CD14-positive monocyte (primary cell): ENCODE measurements at regions not wholly inside any gene's neighbourhood (a gene's known extent, or its start where the extent isn't known, plus 50 kb on each side); places are given as distances from the start of the nearest gene placed in this dataset.

Experiments used
- DNase-seq, 3 donors: peaks; one replicate each; pipeline ENCODE4 v3.0.0-alpha.2; 2011 to 2022
- H2AFZ ChIP-seq: 2 replicates; pipeline ENCODE4 v1.6.0; 2012; ENCODE audit warnings: mild to moderate bottlenecking, low read depth, low read length, inconsistent platforms; ENCODE audit not compliant: insufficient read depth, poor library complexity, severe bottlenecking
- H3K27ac ChIP-seq, 2 donors: 1 replicate in 1 of 2; 2 replicates in 1 of 2; pipeline ENCODE4 v1.5.1; 2012 to 2013; ENCODE audit warnings: low read length in 2 of 2, control low read depth in 1 of 2, inconsistent platforms in 1 of 2, low read depth in 1 of 2, mild to moderate bottlenecking in 1 of 2
- H3K27me3 ChIP-seq, 2 donors: one replicate each; pipeline versions ENCODE4 v1.6.0 to v1.6.1; 2011 to 2013; ENCODE audit warnings: low read length in 2 of 2; ENCODE audit not compliant: control insufficient read depth in 2 of 2, insufficient read depth in 2 of 2
- H3K36me3 ChIP-seq, 2 donors: replicated peaks in 1 of 2; 1 replicate in 1 of 2; 2 replicates in 1 of 2; pipeline versions ENCODE4 v1.5.1 to v1.6.1; 2012 to 2013; ENCODE audit warnings: low read length in 2 of 2, control low read depth in 1 of 2, inconsistent platforms in 1 of 2, mild to moderate bottlenecking in 1 of 2; ENCODE audit not compliant: insufficient read depth in 2 of 2, control insufficient read depth in 1 of 2
- H3K4me1 ChIP-seq, 2 donors: 1 replicate in 1 of 2; 2 replicates in 1 of 2; pipeline versions ENCODE4 v1.5.1 to v1.6.1; 2012 to 2013; ENCODE audit warnings: low read length in 2 of 2, control low read depth in 1 of 2, inconsistent platforms in 1 of 2, mild to moderate bottlenecking in 1 of 2, moderate library complexity in 1 of 2; ENCODE audit not compliant: insufficient read depth in 2 of 2, control insufficient read depth in 1 of 2
- H3K4me2 ChIP-seq: replicated peaks from 2 replicates; pipeline ENCODE3; 2012; ENCODE audit warnings: low read length, moderate library complexity, mild to moderate bottlenecking; ENCODE audit not compliant: poor library complexity, severe bottlenecking; ENCODE audit errors: extremely low read depth
- H3K4me3 ChIP-seq, 3 experiments: fragments of 200-600 bp in 1 of 3; sonication (generic) in 1 of 3; replicated peaks in 1 of 3; 1 replicate in 2 of 3; 2 replicates in 1 of 3; pipeline ENCODE4 v1.5.1; 2011 to 2013; ENCODE audit warnings: low read length in 3 of 3, mild to moderate bottlenecking in 3 of 3, control low read depth in 2 of 3, low read depth in 2 of 3, inconsistent platforms in 1 of 3, moderate library complexity in 1 of 3
- H3K79me2 ChIP-seq: 2 replicates; pipeline ENCODE4 v1.6.0; 2012; ENCODE audit warnings: mild to moderate bottlenecking, control low read depth, inconsistent platforms, low read length, moderate library complexity; ENCODE audit not compliant: insufficient read depth
- H3K9ac ChIP-seq: 2 replicates; pipeline ENCODE4 v1.6.0; 2017; ENCODE audit warnings: low read length, mild to moderate bottlenecking; ENCODE audit not compliant: insufficient read depth, poor library complexity, severe bottlenecking
- H3K9me3 ChIP-seq, 2 donors: replicated peaks in 1 of 2; 1 replicate in 1 of 2; 2 replicates in 1 of 2; pipeline versions ENCODE4 v1.5.1 to v1.6.1; 2012 to 2013; ENCODE audit warnings: low read length in 2 of 2, control low read depth in 1 of 2; ENCODE audit not compliant: control insufficient read depth in 1 of 2, insufficient read depth in 1 of 2
- H4K20me1 ChIP-seq: 2 replicates; pipeline ENCODE4 v1.6.0; 2012; ENCODE audit warnings: mild to moderate bottlenecking, low read length, control low read depth, moderate library complexity; ENCODE audit not compliant: insufficient read depth
- H3K27ac Mint-ChIP-seq, 7 donors: one replicate each; pipeline ENCODE4 v1.8.0; 2020; ENCODE audit warnings: mild to moderate bottlenecking in 7 of 7, mixed read lengths in 7 of 7, moderate library complexity in 6 of 7, inconsistent platforms in 2 of 7
- H3K27me3 Mint-ChIP-seq, 3 donors: one replicate each; pipeline ENCODE4 v1.8.0; 2021 to 2022; ENCODE audit warnings: low read depth in 3 of 3, mild to moderate bottlenecking in 3 of 3, mixed read lengths in 3 of 3, moderate library complexity in 3 of 3, inconsistent platforms in 1 of 3
- H3K36me3 Mint-ChIP-seq, 2 donors: one replicate each; pipeline ENCODE4 v1.8.0; 2020; ENCODE audit warnings: mixed read lengths in 2 of 2, inconsistent platforms in 1 of 2, mild to moderate bottlenecking in 1 of 2
- H3K4me1 Mint-ChIP-seq: one replicate; pipeline ENCODE4 v1.8.0; 2020; ENCODE audit warnings: mild to moderate bottlenecking, mixed read lengths
- H3K4me3 Mint-ChIP-seq, 2 donors: one replicate each; pipeline ENCODE4 v1.8.0; 2020; ENCODE audit warnings: mild to moderate bottlenecking in 2 of 2, mixed read lengths in 2 of 2, moderate library complexity in 1 of 2
- H3K9me3 Mint-ChIP-seq, 7 donors: one replicate each; pipeline ENCODE4 v1.8.0; 2020 to 2022; ENCODE audit warnings: mixed read lengths in 7 of 7, mild to moderate bottlenecking in 6 of 7, moderate library complexity in 6 of 7, inconsistent platforms in 2 of 7
- WGBS: methylation state at CpG from one replicate; pipeline ENCODE4 v1.1.5; 2013; ENCODE audit warnings: missing lambda C conversion rate; ENCODE audit not compliant: insufficient coverage; 5-methylcytosine and 5-hydroxymethylcytosine counted together
- intact Hi-C, 2 donors: fragments of 100-400 bp; cut with micrococcal nuclease; formaldehyde crosslinking; loops; one replicate each; pipeline versions ENCODE4 v1.15.0 to v1.15.1; 2023
- TF ChIP-seq, protein P1 (sequence below): fragments of 200-600 bp; IDR thresholded peaks from one replicate; pipeline ENCODE4 v1.8.0; 2022; ENCODE audit warnings: antibody characterized with exemption, mild to moderate bottlenecking

- Mint-ChIP-seq H3K4me3 (no peak overlapping the region), H3K36me3 (no peaks in the 10 kb centered on the region), H3K27ac (no peak overlapping the region), H3K27me3 (peaks cover 0 to 2% (median 0%) of the 10 kb centered on the region in 3 donors), H3K4me1 (no peaks in the 10 kb centered on the region), H3K9me3 (peaks cover 0 to 3% (median 0%) of the 10 kb centered on the region in 7 donors)
- Histone ChIP-seq H3K4me1 (no peaks in the 10 kb centered on the region), H3K27me3 (no peaks in the 10 kb centered on the region), H2AFZ (no peak overlapping the region), H3K4me2 (no peak overlapping the region), H3K9ac (no peak overlapping the region), H4K20me1 (no peaks in the 10 kb centered on the region), H3K79me2 (no peaks in the 10 kb centered on the region), H3K9me3 (no peaks in the 10 kb centered on the region), H3K4me3 (no peak overlapping the region), H3K36me3 (no peaks in the 10 kb centered on the region), H3K27ac (no peak overlapping the region)
- intact Hi-C loops: no loop called here
- TF ChIP-seq, protein P1, sequence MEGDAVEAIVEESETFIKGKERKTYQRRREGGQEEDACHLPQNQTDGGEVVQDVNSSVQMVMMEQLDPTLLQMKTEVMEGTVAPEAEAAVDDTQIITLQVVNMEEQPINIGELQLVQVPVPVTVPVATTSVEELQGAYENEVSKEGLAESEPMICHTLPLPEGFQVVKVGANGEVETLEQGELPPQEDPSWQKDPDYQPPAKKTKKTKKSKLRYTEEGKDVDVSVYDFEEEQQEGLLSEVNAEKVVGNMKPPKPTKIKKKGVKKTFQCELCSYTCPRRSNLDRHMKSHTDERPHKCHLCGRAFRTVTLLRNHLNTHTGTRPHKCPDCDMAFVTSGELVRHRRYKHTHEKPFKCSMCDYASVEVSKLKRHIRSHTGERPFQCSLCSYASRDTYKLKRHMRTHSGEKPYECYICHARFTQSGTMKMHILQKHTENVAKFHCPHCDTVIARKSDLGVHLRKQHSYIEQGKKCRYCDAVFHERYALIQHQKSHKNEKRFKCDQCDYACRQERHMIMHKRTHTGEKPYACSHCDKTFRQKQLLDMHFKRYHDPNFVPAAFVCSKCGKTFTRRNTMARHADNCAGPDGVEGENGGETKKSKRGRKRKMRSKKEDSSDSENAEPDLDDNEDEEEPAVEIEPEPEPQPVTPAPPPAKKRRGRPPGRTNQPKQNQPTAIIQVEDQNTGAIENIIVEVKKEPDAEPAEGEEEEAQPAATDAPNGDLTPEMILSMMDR: no peak
- no CpG with 5 or more reads among the region's 1 CpG for WGBS
- DNase-seq: no peak
Measured at GRCh38 chr6:126826166-126826714, 292.2 kb upstream of the RSPO3 start.

DNA sequence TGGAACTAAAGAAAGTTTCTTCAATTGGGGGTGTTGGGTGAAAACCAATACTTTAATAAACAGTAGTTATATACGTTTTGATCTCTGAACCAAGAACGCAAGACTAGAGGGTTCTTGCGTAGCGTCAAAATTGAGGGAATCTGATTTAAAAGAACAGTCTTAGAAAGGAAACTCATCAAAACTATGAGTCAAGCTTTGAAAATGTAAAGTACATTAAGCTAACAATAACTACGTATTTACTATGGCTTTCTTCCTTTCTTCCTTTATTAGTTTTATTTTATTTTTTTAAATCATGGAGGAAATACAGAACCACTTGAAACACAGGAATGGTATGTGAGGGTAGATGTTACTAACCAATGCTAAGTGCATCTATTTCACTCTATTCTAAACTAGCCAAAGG lies 287.0 kb upstream of the RSPO3 start:
- Histone ChIP-seq H3K4me3 (no peak overlapping the region), H3K4me2 (no peak overlapping the region), H3K36me3 (no peaks in the 10 kb centered on the region), H4K20me1 (no peaks in the 10 kb centered on the region), H3K4me1 (no peaks in the 10 kb centered on the region), H3K9me3 (no peaks in the 10 kb centered on the region), H3K9ac (no peak overlapping the region), H3K27me3 (no peaks in the 10 kb centered on the region), H2AFZ (no peak overlapping the region), H3K79me2 (no peaks in the 10 kb centered on the region), H3K27ac (no peak overlapping the region)
- Mint-ChIP-seq H3K4me1 (no peaks in the 10 kb centered on the region), H3K27ac (no peak overlapping the region), H3K27me3 (peaks cover 0 to 2% (median 2%) of the 10 kb centered on the region in 3 donors), H3K36me3 (no peaks in the 10 kb centered on the region), H3K4me3 (no peak overlapping the region), H3K9me3 (peaks cover 0 to 3% (median 2%) of the 10 kb centered on the region in 7 donors)
- WGBS: no CpG with 5 or more reads among the region's 5 CpGs
- no peak for DNase-seq
- intact Hi-C loops: no loop called here
- TF ChIP-seq, protein P1: no peak
